GM20000 (cell line): ENCODE measurements at regions not wholly inside any gene's neighbourhood (a gene's known extent, or its start where the extent isn't known, plus 50 kb on each side); places are given as distances from the start of the nearest gene placed in this dataset.
"Not testable (repeated sequence)": the region's sequence is repeated elsewhere in the genome, so short reads cannot be mapped to it uniquely, and the experiment has no call there.

Experiments
- DNase-seq: peaks from one replicate; pipeline ENCODE4 v3.0.0; 2012; ENCODE audit warnings: low spot score
- CTCF ChIP-seq: IDR thresholded peaks from 2 replicates; pipeline ENCODE4 v1.5.1; 2012; ENCODE audit warnings: mild to moderate bottlenecking, control low read depth; ENCODE audit errors: extremely low read depth, missing control alignments

- not testable (repeated sequence) for DNase-seq
Observed at GRCh38 chr2:90151805-90152204, 1460.3 kb downstream of the RPIA start.

GRCh38 chr2:90170978-90171377 lies 1479.5 kb downstream of the RPIA start:
- DNase-seq = not testable (repeated sequence)

GRCh38 chr2:90173081-90173480 lies 1481.6 kb downstream of the RPIA start:
- not testable (repeated sequence) for DNase-seq

GRCh38 chr2:90179591-90179990 lies 1488.1 kb downstream of the RPIA start:
- DNase-seq = not testable (repeated sequence)

GRCh38 chr2:90207454-90208058 lies 1516.1 kb downstream of the RPIA start:
- TF ChIP-seq CTCF = peak; percentile 15
- DNase-seq = peak; percentile 8

- DNase-seq = no peak
- TF ChIP-seq CTCF = no peak
Observed at GRCh38 chr2:90209009-90209408, 1517.5 kb downstream of the RPIA start.

- no peak for DNase-seq
Observed at GRCh38 chr2:90209806-90210205, 1518.3 kb downstream of the RPIA start.

GRCh38 chr2:90215880-90216279 lies 1524.4 kb downstream of the RPIA start:
- not testable (repeated sequence) for DNase-seq

More at GRCh38 chr2:90209806-90210205, 1518.3 kb downstream of the RPIA start:
- TF ChIP-seq CTCF = no peak

- not testable (repeated sequence) for DNase-seq
Observed at GRCh38 chr2:90216801-90217200, 1525.3 kb downstream of the RPIA start.

- DNase-seq = not testable (repeated sequence)
Observed at GRCh38 chr2:90218534-90218933, 1527.1 kb downstream of the RPIA start.

- DNase-seq = not testable (repeated sequence)
Observed at GRCh38 chr2:90220623-90221299, 1529.3 kb downstream of the RPIA start.

GRCh38 chr2:90221300-90221651 lies 1529.8 kb downstream of the RPIA start:
- no peak for DNase-seq

GRCh38 chr2:90224767-90225166 lies 1533.3 kb downstream of the RPIA start:
- DNase-seq = not testable (repeated sequence)

More at GRCh38 chr2:90221300-90221651, 1529.8 kb downstream of the RPIA start:
- no peak for TF ChIP-seq CTCF

GRCh38 chr2:90226465-90227072 lies 1535.1 kb downstream of the RPIA start:
- not testable (repeated sequence) for DNase-seq

- DNase-seq = not testable (repeated sequence)
Observed at GRCh38 chr2:90231199-90231598, 1539.7 kb downstream of the RPIA start.

GRCh38 chr2:90235452-90235851 lies 1544.0 kb downstream of the RPIA start:
- DNase-seq = not testable (repeated sequence)
